ENCODE measurements at regions not wholly inside any gene's neighbourhood (a gene's known extent, or its start where the extent isn't known, plus 50 kb on each side); places are given as distances from the start of the nearest gene placed in this dataset.

GRCh38 chr2:228352048-228352447 lies 170.6 kb upstream of the SPHKAP start:
- TF ChIP-seq CTCF (IDR thresholded peaks at IDR 0.05; ENCODE audit: unreplicated experiment): no peak
- Mint-ChIP-seq H3K27ac (no peak overlapping the region), H3K27me3 (ENCODE audit: low read depth) (peaks cover 18% of the 10 kb centered on the region), H3K4me1 (no peaks in the 10 kb centered on the region), H3K36me3 (no peaks in the 10 kb centered on the region), H3K9me3 (no peaks in the 10 kb centered on the region), H3K4me3 (no peak overlapping the region)
- DNase-seq (ENCODE audit: low spot score in 2 of 2, unreplicated experiment in 2 of 2): no peak

GRCh38 chr2:228348516-228349064 lies 167.1 kb upstream of the SPHKAP start:
- no peak overlapping the region for H3K27ac Mint-ChIP-seq
- H3K27me3 Mint-ChIP-seq (ENCODE audit: low read depth): peaks cover 23% of the 10 kb centered on the region
- peaks cover 2% of the 10 kb centered on the region for H3K4me1 Mint-ChIP-seq
- DNase-seq (ENCODE audit: low spot score in 2 of 2, unreplicated experiment in 2 of 2): no peak
- no peaks in the 10 kb centered on the region for H3K36me3 Mint-ChIP-seq
- TF ChIP-seq CTCF (IDR thresholded peaks at IDR 0.05; ENCODE audit: unreplicated experiment): no peak
- no peaks in the 10 kb centered on the region for H3K9me3 Mint-ChIP-seq
- H3K4me3 Mint-ChIP-seq: no peak overlapping the region

- Mint-ChIP-seq H3K9me3 (peaks cover 21% of the 10 kb centered on the region), H3K27me3 (ENCODE audit: low read depth) (peaks cover 24% of the 10 kb centered on the region), H3K27ac (no peak overlapping the region), H3K36me3 (no peaks in the 10 kb centered on the region), H3K4me3 (no peak overlapping the region), H3K4me1 (peaks cover 2% of the 10 kb centered on the region)
- no peak for TF ChIP-seq CTCF (IDR thresholded peaks at IDR 0.05; ENCODE audit: unreplicated experiment)
- DNase-seq (ENCODE audit: low spot score in 2 of 2, unreplicated experiment in 2 of 2): no peak
Measured at GRCh38 chr2:228344531-228344930, 163.0 kb upstream of the SPHKAP start.

- Mint-ChIP-seq H3K4me1 (no peaks in the 10 kb centered on the region), H3K27ac (no peak overlapping the region), H3K27me3 (ENCODE audit: low read depth) (peaks cover 8% of the 10 kb centered on the region), H3K9me3 (peaks cover 38% of the 10 kb centered on the region), H3K36me3 (no peaks in the 10 kb centered on the region), H3K4me3 (no peak overlapping the region)
- no peak for TF ChIP-seq CTCF (IDR thresholded peaks at IDR 0.05; ENCODE audit: unreplicated experiment)
- DNase-seq (ENCODE audit: low spot score in 2 of 2, unreplicated experiment in 2 of 2): no peak
Measured at GRCh38 chr2:228339525-228339924, 158.0 kb upstream of the SPHKAP start.

- Mint-ChIP-seq H3K27me3 (ENCODE audit: low read depth) (no peaks in the 10 kb centered on the region), H3K9me3 (peaks cover 50% of the 10 kb centered on the region), H3K4me3 (no peak overlapping the region), H3K4me1 (no peaks in the 10 kb centered on the region), H3K27ac (no peak overlapping the region), H3K36me3 (no peaks in the 10 kb centered on the region)
- DNase-seq (ENCODE audit: low spot score in 2 of 2, unreplicated experiment in 2 of 2): no peak
- no peak for TF ChIP-seq CTCF (IDR thresholded peaks at IDR 0.05; ENCODE audit: unreplicated experiment)
Measured at GRCh38 chr2:228334180-228334579, 152.7 kb upstream of the SPHKAP start.

- Mint-ChIP-seq H3K4me3 (no peak overlapping the region), H3K27me3 (ENCODE audit: low read depth) (no peaks in the 10 kb centered on the region), H3K36me3 (peaks cover 4% of the 10 kb centered on the region), H3K9me3 (peaks cover 70% of the 10 kb centered on the region), H3K4me1 (no peaks in the 10 kb centered on the region), H3K27ac (no peak overlapping the region)
- TF ChIP-seq CTCF (IDR thresholded peaks at IDR 0.05; ENCODE audit: unreplicated experiment): no peak
- no peak for DNase-seq (ENCODE audit: low spot score in 2 of 2, unreplicated experiment in 2 of 2)
Measured at GRCh38 chr2:228329282-228329681, 147.8 kb upstream of the SPHKAP start.

Measured in mesothelial cell of epicardium (in vitro differentiated cells).